ENCODE measurements at regions not wholly inside any gene's neighbourhood (a gene's known extent, or its start where the extent isn't known, plus 50 kb on each side); places are given as distances from the start of the nearest gene placed in this dataset.
"Not testable (repeated sequence)": the region's sequence is repeated elsewhere in the genome, so short reads cannot be mapped to it uniquely, and the experiment has no call there.

GRCh38 chrX:124426288-124427169, 80.2 kb downstream of the SH2D1A start:
- no peak for DNase-seq

GRCh38 chrX:124433186-124433585, 86.8 kb downstream of the SH2D1A start:
- no peak for DNase-seq

- no peak for DNase-seq
Observed at GRCh38 chrX:124435616-124436015, 89.3 kb downstream of the SH2D1A start.

GRCh38 chrX:124440695-124441094, 94.3 kb downstream of the SH2D1A start:
- DNase-seq = no peak

GRCh38 chrX:124441971-124442590, 95.7 kb downstream of the SH2D1A start:
- no peak for DNase-seq

- no peak for DNase-seq
Observed at GRCh38 chrX:124455966-124456365, 109.6 kb downstream of the SH2D1A start.

GRCh38 chrX:124459851-124460250, 113.5 kb downstream of the SH2D1A start:
- not testable (repeated sequence) for DNase-seq

GRCh38 chrX:124462931-124463330, 116.6 kb downstream of the SH2D1A start:
- no peak for DNase-seq

- DNase-seq = no peak
Observed at GRCh38 chrX:124467202-124467601, 120.8 kb downstream of the SH2D1A start.

- DNase-seq = peak; percentile 35
Observed at GRCh38 chrX:124475358-124475757, 129.0 kb downstream of the SH2D1A start.

- DNase-seq = no peak
Observed at GRCh38 chrX:124476562-124476961, 130.2 kb downstream of the SH2D1A start.

- peak; percentile 2 for DNase-seq
Observed at GRCh38 chrX:124478046-124478445, 131.7 kb downstream of the SH2D1A start.

- DNase-seq = no peak
Observed at GRCh38 chrX:124488412-124489161, 142.2 kb downstream of the SH2D1A start.

GRCh38 chrX:124493984-124494383, 147.6 kb downstream of the SH2D1A start:
- no peak for DNase-seq

- no peak for DNase-seq
Observed at GRCh38 chrX:124497386-124497785, 151.0 kb downstream of the SH2D1A start.

GRCh38 chrX:124501586-124501985, 155.2 kb downstream of the SH2D1A start:
- DNase-seq = no peak

GRCh38 chrX:124502166-124502565, 155.8 kb downstream of the SH2D1A start:
- DNase-seq = peak; percentile 2

- no peak for DNase-seq
Observed at GRCh38 chrX:124502599-124502998, 156.2 kb downstream of the SH2D1A start.

- no peak for DNase-seq
Observed at GRCh38 chrX:124504111-124504983, 158.0 kb downstream of the SH2D1A start.

GRCh38 chrX:124506066-124506465, 159.7 kb downstream of the SH2D1A start:
- no peak for DNase-seq

GRCh38 chrX:124507246-124507645, 160.9 kb downstream of the SH2D1A start:
- no peak for DNase-seq

GRCh38 chrX:124518885-124519284, 172.5 kb downstream of the SH2D1A start:
- DNase-seq = no peak

GRCh38 chrX:124524852-124525251, 178.5 kb downstream of the SH2D1A start:
- DNase-seq = no peak
